HEK293 (cell line): ENCODE measurements at regions not wholly inside any gene's neighbourhood (a gene's known extent, or its start where the extent isn't known, plus 50 kb on each side); places are given as distances from the start of the nearest gene placed in this dataset.

ENCODE experiments used
- CTCF ChIP-seq: fragments of 450-650 bp; formaldehyde crosslinking; IDR thresholded peaks from 2 replicates; pipeline ENCODE4 v1.5.1; 2016; ENCODE audit warnings: missing biosample characterization, missing genetic modification characterization
- REST ChIP-seq: fragments of 450-650 bp; formaldehyde crosslinking; IDR thresholded peaks from 2 replicates; pipeline ENCODE4 v1.5.1; 2016; ENCODE audit warnings: missing biosample characterization, missing genetic modification characterization
- ZBTB1 ChIP-seq: fragments of 450-650 bp; formaldehyde crosslinking; IDR thresholded peaks from 2 replicates; pipeline ENCODE4 v1.5.1; 2016; ENCODE audit warnings: missing biosample characterization, missing genetic modification characterization
- ZNF121 ChIP-seq: fragments of 450-650 bp; formaldehyde crosslinking; IDR thresholded peaks from 2 replicates; pipeline ENCODE4 v1.5.1; 2016; ENCODE audit warnings: missing biosample characterization, missing genetic modification characterization
- ZNF16 ChIP-seq: fragments of 450-650 bp; formaldehyde crosslinking; IDR thresholded peaks from 2 replicates; pipeline ENCODE4 v1.5.1; 2016; ENCODE audit warnings: low read depth, missing biosample characterization, missing genetic modification characterization
- ZNF629 ChIP-seq: fragments of 450-650 bp; formaldehyde crosslinking; IDR thresholded peaks from 2 replicates; pipeline ENCODE4 v1.5.1; 2017; ENCODE audit warnings: missing biosample characterization, missing genetic modification characterization
- ZXDB ChIP-seq: fragments of 450-650 bp; formaldehyde crosslinking; IDR thresholded peaks from 2 replicates; pipeline ENCODE4 v1.5.1; 2016; ENCODE audit warnings: missing biosample characterization, missing genetic modification characterization

DNA sequence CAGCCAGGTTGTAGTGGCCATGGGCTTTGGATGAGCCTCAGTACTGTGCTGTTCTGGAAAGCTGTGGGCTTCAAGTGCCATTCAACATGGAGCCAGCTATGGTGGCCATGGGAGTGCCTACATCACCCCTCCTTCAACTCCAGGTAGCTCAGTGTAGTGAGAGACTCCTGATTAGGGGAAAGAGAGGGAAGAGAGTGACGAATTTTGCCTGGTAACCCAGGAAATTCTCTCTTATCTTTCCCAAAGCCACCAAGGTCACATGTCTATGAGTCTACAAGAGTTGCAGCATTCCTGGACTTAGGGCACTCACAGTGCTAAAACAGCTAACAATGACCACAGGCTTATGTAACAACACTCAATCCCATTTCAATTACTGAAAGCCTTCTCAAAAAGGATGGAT lies 81.7 kb upstream of the SPTLC1 start:
- no peak for TF ChIP-seq REST
- no peak for TF ChIP-seq ZNF121 (tag by site-specific recombination)
- no peak for TF ChIP-seq ZXDB
- no peak for TF ChIP-seq ZNF16
- no peak for TF ChIP-seq CTCF
- TF ChIP-seq ZNF629 (tag by site-specific recombination), result no peak
- TF ChIP-seq ZBTB1 (tag by site-specific recombination), result no peak
